Breast epithelium (tissue), 4 donors: ENCODE measurements at regions not wholly inside any gene's neighbourhood (a gene's known extent, or its start where the extent isn't known, plus 50 kb on each side); places are given as distances from the start of the nearest gene placed in this dataset.

ENCODE experiments used
- DNase-seq, 2 donors: peaks; one replicate each; pipeline ENCODE4 v3.0.0-alpha.2; 2019; ENCODE audit warnings: low spot score in 2 of 2
- H3K27ac ChIP-seq, 2 donors: fragments of 200-600 bp; sonication (generic) in 1 of 2; one replicate each; pipeline ENCODE4 v1.5.1; 2016 to 2019; ENCODE audit warnings: mild to moderate bottlenecking in 1 of 2
- H3K27me3 ChIP-seq, 2 donors: fragments of 200-600 bp; sonication (generic) in 1 of 2; one replicate each; pipeline versions ENCODE4 v1.5.1 to v1.6.0; 2017 to 2019; ENCODE audit warnings: control low read depth in 1 of 2, mild to moderate bottlenecking in 1 of 2
- H3K36me3 ChIP-seq: fragments of 200-600 bp; one replicate; pipeline ENCODE4 v1.5.1; 2019
- H3K4me1 ChIP-seq, 2 donors: fragments of 200-600 bp; sonication (generic); one replicate each; pipeline ENCODE4 v1.5.1; 2016 to 2019; ENCODE audit warnings: control low read depth in 1 of 2
- H3K4me3 ChIP-seq, 3 donors: fragments of 200-600 bp; sonication (generic); 1 replicate in 2 of 3; 2 replicates in 1 of 3; pipeline ENCODE4 v1.5.1; 2016 to 2019; ENCODE audit warnings: mild to moderate bottlenecking in 3 of 3, moderate library complexity in 2 of 3
- H3K9me3 ChIP-seq, 2 donors: fragments of 200-600 bp; sonication (generic) in 1 of 2; one replicate each; pipeline ENCODE4 v1.5.1; 2016 to 2019; ENCODE audit warnings: control low read depth in 1 of 2
- POLR2A ChIP-seq: fragments of 450-650 bp; IDR thresholded peaks from one replicate; pipeline ENCODE4 v1.6.1; 2016; ENCODE audit warnings: antibody characterized with exemption, mild to moderate bottlenecking, moderate library complexity
- POLR2AphosphoS5 ChIP-seq, 3 donors: sonication (generic); formaldehyde crosslinking; IDR thresholded peaks; one replicate each; pipeline ENCODE4 v1.6.1; 2017; ENCODE audit warnings: antibody characterized with exemption in 3 of 3
- intact Hi-C: fragments of 100-400 bp; cut with DNase I; formaldehyde crosslinking; loops from one replicate; pipeline ENCODE4 v1.15.1; 2023; ENCODE audit warnings: low total_unique reads
- TF ChIP-seq, protein P1 (sequence below), 3 donors: fragments of 450-650 bp; IDR thresholded peaks; one replicate each; pipeline ENCODE4 v1.5.1; 2016 to 2017; ENCODE audit warnings: antibody characterized with exemption in 3 of 3, mild to moderate bottlenecking in 3 of 3, moderate library complexity in 3 of 3

GRCh38 chr3:117734496-117734895 lies 1024.9 kb downstream of the TUSC7 start:
- TF ChIP-seq, protein P1, sequence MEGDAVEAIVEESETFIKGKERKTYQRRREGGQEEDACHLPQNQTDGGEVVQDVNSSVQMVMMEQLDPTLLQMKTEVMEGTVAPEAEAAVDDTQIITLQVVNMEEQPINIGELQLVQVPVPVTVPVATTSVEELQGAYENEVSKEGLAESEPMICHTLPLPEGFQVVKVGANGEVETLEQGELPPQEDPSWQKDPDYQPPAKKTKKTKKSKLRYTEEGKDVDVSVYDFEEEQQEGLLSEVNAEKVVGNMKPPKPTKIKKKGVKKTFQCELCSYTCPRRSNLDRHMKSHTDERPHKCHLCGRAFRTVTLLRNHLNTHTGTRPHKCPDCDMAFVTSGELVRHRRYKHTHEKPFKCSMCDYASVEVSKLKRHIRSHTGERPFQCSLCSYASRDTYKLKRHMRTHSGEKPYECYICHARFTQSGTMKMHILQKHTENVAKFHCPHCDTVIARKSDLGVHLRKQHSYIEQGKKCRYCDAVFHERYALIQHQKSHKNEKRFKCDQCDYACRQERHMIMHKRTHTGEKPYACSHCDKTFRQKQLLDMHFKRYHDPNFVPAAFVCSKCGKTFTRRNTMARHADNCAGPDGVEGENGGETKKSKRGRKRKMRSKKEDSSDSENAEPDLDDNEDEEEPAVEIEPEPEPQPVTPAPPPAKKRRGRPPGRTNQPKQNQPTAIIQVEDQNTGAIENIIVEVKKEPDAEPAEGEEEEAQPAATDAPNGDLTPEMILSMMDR (IDR thresholded peaks at IDR 0.05): no peak
- TF ChIP-seq POLR2AphosphoS5 (IDR thresholded peaks at IDR 0.05): no peak
- TF ChIP-seq POLR2A: no peak
- H3K27ac ChIP-seq: no peak overlapping the region
- no peaks in the 10 kb centered on the region for H3K9me3 ChIP-seq
- no peaks in the 10 kb centered on the region for H3K27me3 ChIP-seq
- no peak for DNase-seq
- no peaks in the 10 kb centered on the region for H3K4me1 ChIP-seq
- H3K36me3 ChIP-seq: no peaks in the 10 kb centered on the region
- no peak overlapping the region for H3K4me3 ChIP-seq
- intact Hi-C loops: no loop called here

DNA sequence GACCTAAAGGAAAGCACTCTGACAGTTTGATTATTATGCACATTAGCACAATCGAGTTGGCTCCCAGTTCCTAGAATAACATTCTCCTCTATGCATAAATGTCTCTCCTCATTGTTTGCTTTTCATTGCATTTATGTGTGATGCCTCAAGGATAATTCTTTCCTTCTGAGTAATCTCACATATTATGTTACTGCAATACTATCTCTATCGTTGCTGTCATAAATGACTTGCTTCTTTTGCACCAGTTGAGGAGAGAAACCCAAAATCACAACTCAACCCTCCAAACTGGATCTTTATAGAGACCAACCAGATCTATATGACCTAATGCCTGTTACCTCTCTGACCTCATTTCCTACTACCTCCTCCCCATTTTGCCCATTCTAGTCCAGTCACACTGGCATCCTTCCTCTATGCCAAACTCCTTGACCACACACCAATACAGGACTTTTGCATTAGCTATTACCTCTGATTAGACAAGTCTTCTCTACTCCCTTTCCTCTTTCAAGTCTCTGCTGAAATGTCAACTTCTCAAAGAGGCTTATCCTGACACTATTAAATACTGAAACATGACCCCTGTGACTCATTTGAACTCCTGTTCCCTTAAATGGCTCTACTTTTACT lies 1026.0 kb downstream of the TUSC7 start:
- H3K27me3 ChIP-seq: no peaks in the 10 kb centered on the region
- no peaks in the 10 kb centered on the region for H3K9me3 ChIP-seq
- no peaks in the 10 kb centered on the region for H3K4me1 ChIP-seq
- TF ChIP-seq POLR2A (no peak), POLR2AphosphoS5 (IDR thresholded peaks at IDR 0.05) (no peak)
- TF ChIP-seq, protein P1 (IDR thresholded peaks at IDR 0.05): no peak
- H3K27ac ChIP-seq: no peak overlapping the region
- no peak for DNase-seq
- H3K36me3 ChIP-seq: no peaks in the 10 kb centered on the region
- no peak overlapping the region for H3K4me3 ChIP-seq
- intact Hi-C loops: no loop called here

DNA sequence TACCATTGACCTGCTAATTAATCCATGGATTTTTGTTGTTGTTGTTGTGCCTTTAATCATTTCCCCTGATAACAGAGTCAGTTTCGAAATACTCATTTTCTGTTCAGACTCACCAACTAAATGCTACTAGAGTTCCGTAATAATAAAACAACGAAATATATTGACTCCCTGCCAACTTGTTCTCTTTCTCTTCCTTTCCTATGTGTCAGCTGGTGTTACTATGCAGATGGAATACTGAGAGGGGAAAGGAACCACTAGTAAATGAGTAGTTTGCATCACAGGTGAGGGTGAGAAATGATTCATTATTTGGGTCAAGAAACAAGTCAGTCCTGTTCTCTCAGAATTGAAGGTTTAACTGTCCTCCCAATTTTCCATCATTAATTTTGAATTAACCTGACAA lies 1027.3 kb downstream of the TUSC7 start:
- intact Hi-C loops: no loop called here

GRCh38 chr3:117743993-117744392 lies 1034.4 kb downstream of the TUSC7 start:
- H3K4me1 ChIP-seq: no peaks in the 10 kb centered on the region
- intact Hi-C loops: loop anchor here (5.0 kb wide), 1 partner anchor 252 kb away; no protein-coding TSS in a partner anchor
- DNase-seq: no peak
- no peak overlapping the region for H3K4me3 ChIP-seq
- no peaks in the 10 kb centered on the region for H3K9me3 ChIP-seq
- H3K27me3 ChIP-seq: no peaks in the 10 kb centered on the region
- no peaks in the 10 kb centered on the region for H3K36me3 ChIP-seq
- no peak for TF ChIP-seq POLR2AphosphoS5 (IDR thresholded peaks at IDR 0.05)
- TF ChIP-seq POLR2A: no peak
- TF ChIP-seq, protein P1 (IDR thresholded peaks at IDR 0.05): no peak
- H3K27ac ChIP-seq: no peak overlapping the region

More for the DNA sequence above, 1027.3 kb downstream of the TUSC7 start:
- Histone ChIP-seq H3K27me3 (no peaks in the 10 kb centered on the region), H3K9me3 (no peaks in the 10 kb centered on the region), H3K4me1 (no peaks in the 10 kb centered on the region), H3K4me3 (no peak overlapping the region), H3K27ac (no peak overlapping the region), H3K36me3 (no peaks in the 10 kb centered on the region)
- no peak for DNase-seq
- TF ChIP-seq, protein P1 (IDR thresholded peaks at IDR 0.05): no peak
- TF ChIP-seq POLR2AphosphoS5 (IDR thresholded peaks at IDR 0.05) (no peak), POLR2A (no peak)

GRCh38 chr3:117744935-117745334 lies 1035.4 kb downstream of the TUSC7 start:
- H3K4me3 ChIP-seq: no peak overlapping the region
- no peak overlapping the region for H3K27ac ChIP-seq
- H3K27me3 ChIP-seq: no peaks in the 10 kb centered on the region
- TF ChIP-seq POLR2AphosphoS5 (IDR thresholded peaks at IDR 0.05) (no peak), POLR2A (no peak)
- TF ChIP-seq, protein P1 (IDR thresholded peaks at IDR 0.05): no peak
- DNase-seq: no peak
- no peaks in the 10 kb centered on the region for H3K9me3 ChIP-seq
- no peaks in the 10 kb centered on the region for H3K4me1 ChIP-seq
- intact Hi-C loops: loop anchor here (5.0 kb wide), 1 partner anchor 253 kb away; no protein-coding TSS in a partner anchor
- H3K36me3 ChIP-seq: no peaks in the 10 kb centered on the region
